ENCODE measurements at regions not wholly inside any gene's neighbourhood (a gene's known extent, or its start where the extent isn't known, plus 50 kb on each side); places are given as distances from the start of the nearest gene placed in this dataset.
A peak's percentile ranks its signal among the peaks of the same experiment; 100 is the strongest.

- WGBS, 2 donors, result 65 to 84% methylated on average over 17 of the region's 17 CpGs
- Histone ChIP-seq H3K9me3 (no peaks in the 10 kb centered on the region), H3K36me3 (no peaks in the 10 kb centered on the region), H3K27ac (peak overlapping the region in 1 of 4 donors; percentile 12), H3K4me1 (no peaks in the 10 kb centered on the region), H3K27me3 (no peaks in the 10 kb centered on the region), H3K4me3 (no peak overlapping the region)
- DNase-seq (peak in 1 of 2 donors; percentile 41), ATAC-seq (ENCODE audit: low FRiP score in 2 of 2) (peak; percentile 60 to 74)
- TF ChIP-seq, protein P1, sequence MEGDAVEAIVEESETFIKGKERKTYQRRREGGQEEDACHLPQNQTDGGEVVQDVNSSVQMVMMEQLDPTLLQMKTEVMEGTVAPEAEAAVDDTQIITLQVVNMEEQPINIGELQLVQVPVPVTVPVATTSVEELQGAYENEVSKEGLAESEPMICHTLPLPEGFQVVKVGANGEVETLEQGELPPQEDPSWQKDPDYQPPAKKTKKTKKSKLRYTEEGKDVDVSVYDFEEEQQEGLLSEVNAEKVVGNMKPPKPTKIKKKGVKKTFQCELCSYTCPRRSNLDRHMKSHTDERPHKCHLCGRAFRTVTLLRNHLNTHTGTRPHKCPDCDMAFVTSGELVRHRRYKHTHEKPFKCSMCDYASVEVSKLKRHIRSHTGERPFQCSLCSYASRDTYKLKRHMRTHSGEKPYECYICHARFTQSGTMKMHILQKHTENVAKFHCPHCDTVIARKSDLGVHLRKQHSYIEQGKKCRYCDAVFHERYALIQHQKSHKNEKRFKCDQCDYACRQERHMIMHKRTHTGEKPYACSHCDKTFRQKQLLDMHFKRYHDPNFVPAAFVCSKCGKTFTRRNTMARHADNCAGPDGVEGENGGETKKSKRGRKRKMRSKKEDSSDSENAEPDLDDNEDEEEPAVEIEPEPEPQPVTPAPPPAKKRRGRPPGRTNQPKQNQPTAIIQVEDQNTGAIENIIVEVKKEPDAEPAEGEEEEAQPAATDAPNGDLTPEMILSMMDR (IDR thresholded peaks at IDR 0.05), result no peak
- TF ChIP-seq POLR2AphosphoS5 (IDR thresholded peaks at IDR 0.05) (no peak), POLR2A (IDR thresholded peaks at IDR 0.05) (no peak), EP300 (IDR thresholded peaks at IDR 0.05) (no peak)
These were observed 59.1 kb upstream of the ZNF648 start for GRCh38 chr1:182120411-182121258.

GRCh38 chr1:182119631-182120030 is 58.1 kb upstream of the ZNF648 start:
- H3K36me3 ChIP-seq, result no peaks in the 10 kb centered on the region
- no peak for TF ChIP-seq POLR2AphosphoS5 (IDR thresholded peaks at IDR 0.05)
- no peak for TF ChIP-seq POLR2A (IDR thresholded peaks at IDR 0.05)
- TF ChIP-seq, protein P1 (IDR thresholded peaks at IDR 0.05), result no peak
- TF ChIP-seq EP300 (IDR thresholded peaks at IDR 0.05), result no peak
- ATAC-seq (ENCODE audit: low FRiP score in 2 of 2) (no peak), DNase-seq (no peak)
- H3K4me1 ChIP-seq, result no peaks in the 10 kb centered on the region
- H3K9me3 ChIP-seq, result no peaks in the 10 kb centered on the region
- WGBS, 2 donors, result 82 to 85% methylated on average over 7 of the region's 7 CpGs
- no peak overlapping the region for H3K4me3 ChIP-seq
- no peak overlapping the region for H3K27ac ChIP-seq
- H3K27me3 ChIP-seq, result no peaks in the 10 kb centered on the region

GRCh38 chr1:182118851-182119250 is 57.3 kb upstream of the ZNF648 start:
- no peak overlapping the region for H3K27ac ChIP-seq
- ATAC-seq (ENCODE audit: low FRiP score in 2 of 2), result no peak
- no peaks in the 10 kb centered on the region for H3K36me3 ChIP-seq
- TF ChIP-seq, protein P1 (IDR thresholded peaks at IDR 0.05), result no peak
- TF ChIP-seq POLR2AphosphoS5 (IDR thresholded peaks at IDR 0.05) (no peak), POLR2A (IDR thresholded peaks at IDR 0.05) (no peak), EP300 (IDR thresholded peaks at IDR 0.05) (no peak)
- H3K9me3 ChIP-seq, result no peaks in the 10 kb centered on the region
- DNase-seq, result no peak
- H3K4me3 ChIP-seq, result no peak overlapping the region
- H3K4me1 ChIP-seq, result peaks cover 0 to 3% (median 1%) of the 10 kb centered on the region in 4 donors
- H3K27me3 ChIP-seq, result no peaks in the 10 kb centered on the region

DNA sequence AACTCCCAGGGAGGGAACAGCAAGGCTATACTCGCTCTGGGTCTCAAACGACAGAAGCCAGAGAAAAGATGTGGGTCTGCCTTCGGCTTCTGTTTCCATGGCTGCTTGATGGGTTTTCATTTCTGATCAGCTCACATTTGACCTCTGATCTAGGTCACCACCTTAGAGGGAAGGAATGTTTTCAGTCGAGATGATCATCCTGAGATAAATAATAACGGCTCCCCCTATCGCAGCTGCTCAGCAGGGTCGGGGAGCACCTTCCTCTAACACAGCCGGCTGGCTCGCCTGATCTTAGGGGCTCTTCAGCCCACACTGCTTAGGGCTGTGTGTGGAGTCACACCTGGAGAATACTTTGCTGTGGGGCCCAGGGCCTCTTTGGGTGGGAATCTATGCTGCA is 53.1 kb upstream of the ZNF648 start:
- H3K9me3 ChIP-seq, result no peaks in the 10 kb centered on the region
- H3K4me1 ChIP-seq, result peaks cover 0 to 6% (median 2%) of the 10 kb centered on the region in 4 donors
- H3K4me3 ChIP-seq, result no peak overlapping the region
- H3K27me3 ChIP-seq, result no peaks in the 10 kb centered on the region
- DNase-seq, result no peak
- H3K27ac ChIP-seq, result peak overlapping the region in 1 of 4 donors; percentile 27
- 57 to 68% methylated on average over 8 to 9 of the region's 9 CpGs for WGBS, 2 donors
- ATAC-seq (ENCODE audit: low FRiP score in 2 of 2), result no peak
- TF ChIP-seq POLR2AphosphoS5 (IDR thresholded peaks at IDR 0.05), result no peak
- TF ChIP-seq EP300 (IDR thresholded peaks at IDR 0.05), result no peak
- TF ChIP-seq POLR2A (IDR thresholded peaks at IDR 0.05), result no peak
- TF ChIP-seq, protein P1 (IDR thresholded peaks at IDR 0.05), result no peak
- no peaks in the 10 kb centered on the region for H3K36me3 ChIP-seq

All from upper lobe of left lung (tissue), 6 donors.